WTC11 (cell line): ENCODE measurements at regions not wholly inside any gene's neighbourhood (a gene's known extent, or its start where the extent isn't known, plus 50 kb on each side); places are given as distances from the start of the nearest gene placed in this dataset.

ENCODE experiments used
- ATAC-seq: fragments of 200-7000 bp; cut with Tn5 transposase; 2 replicates; pipeline ENCODE4 v1.10.0; 2021; ENCODE audit warnings: mild to moderate bottlenecking, moderate library complexity
- CTCF ChIA-PET: fragments of 300-600 bp; sonication (Branson Sonifier 250); formaldehyde crosslinking; loops from one replicate; lab custom pipeline; 2021; ENCODE audit warnings: antibody characterized with exemption; lab: Charles Lee
- POLR2A ChIA-PET: fragments of 350-600 bp; sonication (Branson Sonifier 250); formaldehyde crosslinking; loops from one replicate; lab custom pipeline; 2021; ENCODE audit warnings: antibody characterized with exemption; lab: Charles Lee
- DNase-seq: peaks from one replicate; pipeline ENCODE4 v3.0.0; 2021; ENCODE audit warnings: low spot score
- H3K27ac Mint-ChIP-seq: 2 replicates; pipeline ENCODE4 v1.8.0; 2021; ENCODE audit warnings: mixed read lengths
- H3K27me3 Mint-ChIP-seq: 2 replicates; pipeline ENCODE4 v1.8.0; 2021; ENCODE audit warnings: low read depth, mild to moderate bottlenecking, moderate library complexity, mixed read lengths
- H3K36me3 Mint-ChIP-seq: 2 replicates; pipeline ENCODE4 v1.8.0; 2021; ENCODE audit warnings: mixed read lengths
- H3K4me1 Mint-ChIP-seq: 2 replicates; pipeline ENCODE4 v1.8.0; 2022; ENCODE audit warnings: mixed read lengths
- H3K4me3 Mint-ChIP-seq: 2 replicates; pipeline ENCODE4 v1.8.0; 2021; ENCODE audit warnings: mild to moderate bottlenecking, moderate library complexity, mixed read lengths
- H3K9me3 Mint-ChIP-seq: 2 replicates; pipeline ENCODE4 v1.8.0; 2021; ENCODE audit warnings: mixed read lengths
- ATF1 ChIP-seq: sonication (generic); formaldehyde crosslinking; IDR thresholded peaks from 2 replicates; pipeline ENCODE4 v1.8.1; 2023; ENCODE audit warnings: mild to moderate bottlenecking, moderate library complexity, missing genetic modification reagents
- CBFB ChIP-seq: sonication (generic); formaldehyde crosslinking; IDR thresholded peaks from 2 replicates; pipeline ENCODE4 v1.8.1; 2022; ENCODE audit warnings: mild to moderate bottlenecking, low read depth, missing genetic modification reagents
- CREM ChIP-seq: sonication (generic); formaldehyde crosslinking; IDR thresholded peaks from 2 replicates; pipeline ENCODE4 v1.8.1; 2022; ENCODE audit warnings: mild to moderate bottlenecking, missing genetic modification reagents, moderate library complexity
- FOXK1 ChIP-seq: sonication (generic); formaldehyde crosslinking; IDR thresholded peaks from 2 replicates; pipeline ENCODE4 v1.8.0; 2022; ENCODE audit warnings: mild to moderate bottlenecking, moderate library complexity, missing genetic modification reagents
- GRHL2 ChIP-seq: fragments of 250-450 bp; sonication (Bioruptor Pico); IDR thresholded peaks from 2 replicates; pipeline ENCODE4 v1.8.0; 2022; ENCODE audit warnings: mild to moderate bottlenecking, moderate library complexity; ENCODE audit not compliant: insufficient replicate concordance, severe bottlenecking
- HMGA2 ChIP-seq: fragments of 250-450 bp; sonication (Bioruptor Pico); IDR thresholded peaks from 2 replicates; pipeline ENCODE4 v1.4.0; 2021; ENCODE audit warnings: mild to moderate bottlenecking, moderate library complexity
- MXD4 ChIP-seq: fragments of 250-450 bp; sonication (Bioruptor Pico); IDR thresholded peaks from 2 replicates; pipeline ENCODE4 v1.8.0; 2021; ENCODE audit warnings: mild to moderate bottlenecking, moderate library complexity, borderline replicate concordance
- NFE2L1 ChIP-seq: sonication (generic); formaldehyde crosslinking; IDR thresholded peaks from 2 replicates; pipeline ENCODE4 v1.8.1; 2023; ENCODE audit warnings: missing genetic modification reagents
- NR1H2 ChIP-seq: sonication (generic); formaldehyde crosslinking; IDR thresholded peaks from 2 replicates; pipeline ENCODE4 v1.9.0; 2021; ENCODE audit warnings: mild to moderate bottlenecking, moderate library complexity, missing genetic modification reagents
- NR2C2 ChIP-seq: sonication (generic); formaldehyde crosslinking; IDR thresholded peaks from 2 replicates; pipeline ENCODE4 v1.8.0; 2022; ENCODE audit warnings: mild to moderate bottlenecking, missing genetic modification reagents
- RELA ChIP-seq: sonication (generic); formaldehyde crosslinking; IDR thresholded peaks from 2 replicates; pipeline ENCODE4 v1.8.1; 2022; ENCODE audit warnings: missing genetic modification reagents, mild to moderate bottlenecking, borderline replicate concordance
- RORB ChIP-seq: fragments of 250-450 bp; sonication (Bioruptor Pico); IDR thresholded peaks from 2 replicates; pipeline ENCODE4 v1.9.0; 2021; ENCODE audit warnings: mild to moderate bottlenecking
- SMAD4 ChIP-seq: sonication (generic); formaldehyde crosslinking; IDR thresholded peaks from 2 replicates; pipeline ENCODE4 v1.8.0; 2022; ENCODE audit warnings: mild to moderate bottlenecking, missing genetic modification reagents
- SP1 ChIP-seq: sonication (generic); formaldehyde crosslinking; conservative IDR thresholded peaks from 2 replicates; pipeline ENCODE4 v1.8.1; 2022; ENCODE audit warnings: missing genetic modification reagents
- TCF7 ChIP-seq: sonication (generic); formaldehyde crosslinking; IDR thresholded peaks from 2 replicates; pipeline ENCODE4 v1.8.0; 2022; ENCODE audit warnings: mild to moderate bottlenecking, low read depth, missing genetic modification reagents, moderate library complexity
- TP53 ChIP-seq: sonication (generic); formaldehyde crosslinking; IDR thresholded peaks from 2 replicates; pipeline ENCODE4 v1.8.1; 2023; ENCODE audit warnings: mild to moderate bottlenecking, missing genetic modification reagents
- ZNF219 ChIP-seq: sonication (generic); formaldehyde crosslinking; IDR thresholded peaks from 2 replicates; pipeline ENCODE4 v1.8.0; 2023; ENCODE audit warnings: missing genetic modification reagents, mild to moderate bottlenecking, borderline replicate concordance
- ZNF232 ChIP-seq: sonication (generic); formaldehyde crosslinking; IDR thresholded peaks from 2 replicates; pipeline ENCODE4 v1.8.0; 2022; ENCODE audit warnings: mild to moderate bottlenecking, missing genetic modification reagents
- ZNF532 ChIP-seq: fragments of 250-450 bp; sonication (Bioruptor Pico); IDR thresholded peaks from 2 replicates; pipeline ENCODE4 v1.9.0; 2021; ENCODE audit warnings: mild to moderate bottlenecking, borderline replicate concordance
- TF ChIP-seq, protein P1 (sequence below): sonication (generic); formaldehyde crosslinking; IDR thresholded peaks from 2 replicates; pipeline ENCODE4 v1.8.1; 2022; ENCODE audit warnings: mild to moderate bottlenecking, moderate library complexity, missing genetic modification reagents
- TF ChIP-seq, protein P2 (sequence below): sonication (generic); formaldehyde crosslinking; IDR thresholded peaks from 2 replicates; pipeline ENCODE4 v1.8.0; 2023; ENCODE audit warnings: mild to moderate bottlenecking, missing genetic modification reagents
- TF ChIP-seq, protein P3 (sequence below): fragments of 250-450 bp; sonication (Bioruptor Pico); IDR thresholded peaks from 2 replicates; pipeline ENCODE4 v1.9.0; 2021; ENCODE audit warnings: mild to moderate bottlenecking
- TF ChIP-seq, protein P4 (sequence below): fragments of 250-450 bp; sonication (Bioruptor Pico); IDR thresholded peaks from 2 replicates; pipeline ENCODE4 v1.8.0; 2021; ENCODE audit warnings: mild to moderate bottlenecking
- TF ChIP-seq, protein P5 (sequence below): sonication (generic); formaldehyde crosslinking; IDR thresholded peaks from 2 replicates; pipeline ENCODE4 v1.8.1; 2023; ENCODE audit warnings: mild to moderate bottlenecking, moderate library complexity, missing genetic modification reagents
- TF ChIP-seq, protein P6 (sequence below): fragments of 250-450 bp; sonication (Bioruptor Pico); IDR thresholded peaks from 2 replicates; pipeline ENCODE4 v1.9.0; 2021; ENCODE audit warnings: moderate library complexity, mild to moderate bottlenecking, inconsistent platforms, borderline replicate concordance

DNA sequence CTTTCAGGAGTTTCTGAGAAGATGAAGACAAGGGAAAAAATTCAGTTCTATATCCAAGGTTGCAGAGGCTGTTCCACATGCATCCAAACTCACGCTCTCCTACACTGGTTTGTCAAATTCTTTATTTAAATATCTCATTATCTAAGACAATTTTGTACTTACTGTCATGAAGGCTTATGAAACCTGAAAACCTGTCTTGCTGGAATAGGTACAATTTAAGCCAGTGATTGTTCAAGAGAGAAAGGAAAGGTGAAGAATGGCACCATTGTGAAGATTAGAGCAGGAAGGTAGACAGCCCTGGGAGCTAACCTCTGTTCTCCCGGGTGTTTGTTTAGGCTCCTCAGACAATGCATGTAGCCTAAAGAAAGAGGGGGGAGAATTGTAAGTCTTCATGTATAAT lies 315.1 kb upstream of the PRKD1 start (continued):
- no peak for TF ChIP-seq NR2C2
- TF ChIP-seq SMAD4 (CRISPR knock-in tag), result no peak
- TF ChIP-seq ZNF232 (CRISPR knock-in tag), result no peak
- TF ChIP-seq ATF1 (CRISPR knock-in tag), result no peak
- TF ChIP-seq MXD4 (CRISPR knock-in tag), result no peak
- TF ChIP-seq, protein P1, sequence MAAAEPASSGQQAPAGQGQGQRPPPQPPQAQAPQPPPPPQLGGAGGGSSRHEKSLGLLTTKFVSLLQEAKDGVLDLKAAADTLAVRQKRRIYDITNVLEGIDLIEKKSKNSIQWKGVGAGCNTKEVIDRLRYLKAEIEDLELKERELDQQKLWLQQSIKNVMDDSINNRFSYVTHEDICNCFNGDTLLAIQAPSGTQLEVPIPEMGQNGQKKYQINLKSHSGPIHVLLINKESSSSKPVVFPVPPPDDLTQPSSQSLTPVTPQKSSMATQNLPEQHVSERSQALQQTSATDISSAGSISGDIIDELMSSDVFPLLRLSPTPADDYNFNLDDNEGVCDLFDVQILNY, result no peak
- no peak for TF ChIP-seq SP1
- no peak for TF ChIP-seq NR1H2 (CRISPR knock-in tag)
- no peak for TF ChIP-seq CREM (CRISPR knock-in tag)
- TF ChIP-seq CBFB (CRISPR knock-in tag), result no peak
- TF ChIP-seq RELA, result no peak

GRCh38 chr14:30243207-30243606 lies 315.6 kb upstream of the PRKD1 start:
- CTCF ChIA-PET, result no interaction called here
- H3K27me3 Mint-ChIP-seq, result no peaks in the 10 kb centered on the region
- no peak for DNase-seq
- ATAC-seq, result no peak
- peaks cover 8% of the 10 kb centered on the region; the same call in 1 of the 2 replicates for H3K9me3 Mint-ChIP-seq
- H3K4me1 Mint-ChIP-seq, result peaks cover 25% of the 10 kb centered on the region
- H3K27ac Mint-ChIP-seq, result no peak overlapping the region
- no peaks in the 10 kb centered on the region for H3K36me3 Mint-ChIP-seq
- POLR2A ChIA-PET, result no interaction called here
- no peak overlapping the region for H3K4me3 Mint-ChIP-seq
- TF ChIP-seq HMGA2 (CRISPR knock-in tag), result no peak
- TF ChIP-seq, protein P2, sequence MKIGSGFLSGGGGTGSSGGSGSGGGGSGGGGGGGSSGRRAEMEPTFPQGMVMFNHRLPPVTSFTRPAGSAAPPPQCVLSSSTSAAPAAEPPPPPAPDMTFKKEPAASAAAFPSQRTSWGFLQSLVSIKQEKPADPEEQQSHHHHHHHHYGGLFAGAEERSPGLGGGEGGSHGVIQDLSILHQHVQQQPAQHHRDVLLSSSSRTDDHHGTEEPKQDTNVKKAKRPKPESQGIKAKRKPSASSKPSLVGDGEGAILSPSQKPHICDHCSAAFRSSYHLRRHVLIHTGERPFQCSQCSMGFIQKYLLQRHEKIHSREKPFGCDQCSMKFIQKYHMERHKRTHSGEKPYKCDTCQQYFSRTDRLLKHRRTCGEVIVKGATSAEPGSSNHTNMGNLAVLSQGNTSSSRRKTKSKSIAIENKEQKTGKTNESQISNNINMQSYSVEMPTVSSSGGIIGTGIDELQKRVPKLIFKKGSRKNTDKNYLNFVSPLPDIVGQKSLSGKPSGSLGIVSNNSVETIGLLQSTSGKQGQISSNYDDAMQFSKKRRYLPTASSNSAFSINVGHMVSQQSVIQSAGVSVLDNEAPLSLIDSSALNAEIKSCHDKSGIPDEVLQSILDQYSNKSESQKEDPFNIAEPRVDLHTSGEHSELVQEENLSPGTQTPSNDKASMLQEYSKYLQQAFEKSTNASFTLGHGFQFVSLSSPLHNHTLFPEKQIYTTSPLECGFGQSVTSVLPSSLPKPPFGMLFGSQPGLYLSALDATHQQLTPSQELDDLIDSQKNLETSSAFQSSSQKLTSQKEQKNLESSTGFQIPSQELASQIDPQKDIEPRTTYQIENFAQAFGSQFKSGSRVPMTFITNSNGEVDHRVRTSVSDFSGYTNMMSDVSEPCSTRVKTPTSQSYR, result no peak
- TF ChIP-seq ZNF219, result no peak
- no peak for TF ChIP-seq TP53 (CRISPR knock-in tag)
- TF ChIP-seq, protein P3, sequence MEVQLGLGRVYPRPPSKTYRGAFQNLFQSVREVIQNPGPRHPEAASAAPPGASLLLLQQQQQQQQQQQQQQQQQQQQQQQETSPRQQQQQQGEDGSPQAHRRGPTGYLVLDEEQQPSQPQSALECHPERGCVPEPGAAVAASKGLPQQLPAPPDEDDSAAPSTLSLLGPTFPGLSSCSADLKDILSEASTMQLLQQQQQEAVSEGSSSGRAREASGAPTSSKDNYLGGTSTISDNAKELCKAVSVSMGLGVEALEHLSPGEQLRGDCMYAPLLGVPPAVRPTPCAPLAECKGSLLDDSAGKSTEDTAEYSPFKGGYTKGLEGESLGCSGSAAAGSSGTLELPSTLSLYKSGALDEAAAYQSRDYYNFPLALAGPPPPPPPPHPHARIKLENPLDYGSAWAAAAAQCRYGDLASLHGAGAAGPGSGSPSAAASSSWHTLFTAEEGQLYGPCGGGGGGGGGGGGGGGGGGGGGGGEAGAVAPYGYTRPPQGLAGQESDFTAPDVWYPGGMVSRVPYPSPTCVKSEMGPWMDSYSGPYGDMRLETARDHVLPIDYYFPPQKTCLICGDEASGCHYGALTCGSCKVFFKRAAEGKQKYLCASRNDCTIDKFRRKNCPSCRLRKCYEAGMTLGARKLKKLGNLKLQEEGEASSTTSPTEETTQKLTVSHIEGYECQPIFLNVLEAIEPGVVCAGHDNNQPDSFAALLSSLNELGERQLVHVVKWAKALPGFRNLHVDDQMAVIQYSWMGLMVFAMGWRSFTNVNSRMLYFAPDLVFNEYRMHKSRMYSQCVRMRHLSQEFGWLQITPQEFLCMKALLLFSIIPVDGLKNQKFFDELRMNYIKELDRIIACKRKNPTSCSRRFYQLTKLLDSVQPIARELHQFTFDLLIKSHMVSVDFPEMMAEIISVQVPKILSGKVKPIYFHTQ (CRISPR knock-in tag), result no peak
- TF ChIP-seq, protein P4, sequence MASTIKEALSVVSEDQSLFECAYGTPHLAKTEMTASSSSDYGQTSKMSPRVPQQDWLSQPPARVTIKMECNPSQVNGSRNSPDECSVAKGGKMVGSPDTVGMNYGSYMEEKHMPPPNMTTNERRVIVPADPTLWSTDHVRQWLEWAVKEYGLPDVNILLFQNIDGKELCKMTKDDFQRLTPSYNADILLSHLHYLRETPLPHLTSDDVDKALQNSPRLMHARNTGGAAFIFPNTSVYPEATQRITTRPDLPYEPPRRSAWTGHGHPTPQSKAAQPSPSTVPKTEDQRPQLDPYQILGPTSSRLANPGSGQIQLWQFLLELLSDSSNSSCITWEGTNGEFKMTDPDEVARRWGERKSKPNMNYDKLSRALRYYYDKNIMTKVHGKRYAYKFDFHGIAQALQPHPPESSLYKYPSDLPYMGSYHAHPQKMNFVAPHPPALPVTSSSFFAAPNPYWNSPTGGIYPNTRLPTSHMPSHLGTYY (CRISPR knock-in tag), result no peak
- TF ChIP-seq, protein P5, sequence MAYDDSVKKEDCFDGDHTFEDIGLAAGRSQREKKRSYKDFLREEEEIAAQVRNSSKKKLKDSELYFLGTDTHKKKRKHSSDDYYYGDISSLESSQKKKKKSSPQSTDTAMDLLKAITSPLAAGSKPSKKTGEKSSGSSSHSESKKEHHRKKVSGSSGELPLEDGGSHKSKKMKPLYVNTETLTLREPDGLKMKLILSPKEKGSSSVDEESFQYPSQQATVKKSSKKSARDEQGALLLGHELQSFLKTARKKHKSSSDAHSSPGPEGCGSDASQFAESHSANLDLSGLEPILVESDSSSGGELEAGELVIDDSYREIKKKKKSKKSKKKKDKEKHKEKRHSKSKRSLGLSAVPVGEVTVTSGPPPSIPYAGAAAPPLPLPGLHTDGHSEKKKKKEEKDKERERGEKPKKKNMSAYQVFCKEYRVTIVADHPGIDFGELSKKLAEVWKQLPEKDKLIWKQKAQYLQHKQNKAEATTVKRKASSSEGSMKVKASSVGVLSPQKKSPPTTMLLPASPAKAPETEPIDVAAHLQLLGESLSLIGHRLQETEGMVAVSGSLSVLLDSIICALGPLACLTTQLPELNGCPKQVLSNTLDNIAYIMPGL (CRISPR knock-in tag), result no peak
- no peak for TF ChIP-seq FOXK1 (CRISPR knock-in tag)
- no peak for TF ChIP-seq TCF7 (CRISPR knock-in tag)
- TF ChIP-seq NFE2L1 (CRISPR knock-in tag), result no peak
- TF ChIP-seq RORB, result no peak
- TF ChIP-seq, protein P6, sequence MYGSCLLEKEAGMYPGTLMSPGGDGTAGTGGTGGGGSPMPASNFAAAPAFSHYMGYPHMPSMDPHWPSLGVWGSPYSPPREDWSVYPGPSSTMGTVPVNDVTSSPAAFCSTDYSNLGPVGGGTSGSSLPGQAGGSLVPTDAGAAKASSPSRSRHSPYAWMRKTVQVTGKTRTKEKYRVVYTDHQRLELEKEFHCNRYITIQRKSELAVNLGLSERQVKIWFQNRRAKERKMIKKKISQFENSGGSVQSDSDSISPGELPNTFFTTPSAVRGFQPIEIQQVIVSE (CRISPR knock-in tag), result no peak
- TF ChIP-seq GRHL2 (CRISPR knock-in tag), result no peak
- no peak for TF ChIP-seq ZNF532
